ENCODE measurements at regions not wholly inside any gene's neighbourhood (a gene's known extent, or its start where the extent isn't known, plus 50 kb on each side); places are given as distances from the start of the nearest gene placed in this dataset.

GRCh38 chr7:113402005-113402404, 283.7 kb upstream of the SMIM30 start:
- no peak for DNase-seq (ENCODE audit: insufficient read length, low spot score, missing footprints)
- TF ChIP-seq CTCF (IDR thresholded peaks at IDR 0.05; ENCODE audit: extremely low read depth, low read depth, low read length) = no peak
- no peak overlapping the region for H2AFZ ChIP-seq (ENCODE audit: low read length)

GRCh38 chr7:113394856-113395255, 276.5 kb upstream of the SMIM30 start:
- Histone ChIP-seq H3K4me1 (ENCODE audit: insufficient read depth, low read length) (no peaks in the 10 kb centered on the region), H3K79me2 (ENCODE audit: insufficient read depth, low read length) (no peaks in the 10 kb centered on the region), H2AFZ (ENCODE audit: low read length) (no peak overlapping the region), H3K36me3 (ENCODE audit: insufficient read depth, low read length) (no peaks in the 10 kb centered on the region), H3K27me3 (ENCODE audit: insufficient read depth, low read length) (no peaks in the 10 kb centered on the region), H3K4me3 (ENCODE audit: insufficient read depth, low read length) (no peak overlapping the region), H3K27ac (ENCODE audit: low read depth, low read length) (no peak overlapping the region), H3K4me2 (ENCODE audit: insufficient read depth, low read length) (no peak overlapping the region), H4K20me1 (ENCODE audit: insufficient read depth, low read length) (no peaks in the 10 kb centered on the region), H3K9me3 (ENCODE audit: low read depth, low read length) (no peaks in the 10 kb centered on the region)
- no peak for TF ChIP-seq CTCF (IDR thresholded peaks at IDR 0.05; ENCODE audit: extremely low read depth, low read depth, low read length)
- no peak for DNase-seq (ENCODE audit: insufficient read length, low spot score, missing footprints)

More at GRCh38 chr7:113402005-113402404, 283.7 kb upstream of the SMIM30 start:
- Histone ChIP-seq H3K9me3 (ENCODE audit: low read depth, low read length) (no peaks in the 10 kb centered on the region), H4K20me1 (ENCODE audit: insufficient read depth, low read length) (no peaks in the 10 kb centered on the region), H3K36me3 (ENCODE audit: insufficient read depth, low read length) (no peaks in the 10 kb centered on the region), H3K4me3 (ENCODE audit: insufficient read depth, low read length) (no peak overlapping the region), H3K27ac (ENCODE audit: low read depth, low read length) (no peak overlapping the region), H3K4me1 (ENCODE audit: insufficient read depth, low read length) (no peaks in the 10 kb centered on the region), H3K79me2 (ENCODE audit: insufficient read depth, low read length) (no peaks in the 10 kb centered on the region), H3K4me2 (ENCODE audit: insufficient read depth, low read length) (no peak overlapping the region), H3K27me3 (ENCODE audit: insufficient read depth, low read length) (no peaks in the 10 kb centered on the region)

- Histone ChIP-seq H3K27me3 (ENCODE audit: insufficient read depth, low read length) (no peaks in the 10 kb centered on the region), H3K9me3 (ENCODE audit: low read depth, low read length) (no peaks in the 10 kb centered on the region), H3K4me1 (ENCODE audit: insufficient read depth, low read length) (no peaks in the 10 kb centered on the region), H2AFZ (ENCODE audit: low read length) (no peak overlapping the region), H3K36me3 (ENCODE audit: insufficient read depth, low read length) (no peaks in the 10 kb centered on the region), H3K27ac (ENCODE audit: low read depth, low read length) (no peak overlapping the region), H4K20me1 (ENCODE audit: insufficient read depth, low read length) (no peaks in the 10 kb centered on the region), H3K4me2 (ENCODE audit: insufficient read depth, low read length) (no peak overlapping the region), H3K4me3 (ENCODE audit: insufficient read depth, low read length) (no peak overlapping the region), H3K79me2 (ENCODE audit: insufficient read depth, low read length) (no peaks in the 10 kb centered on the region)
- DNase-seq (ENCODE audit: insufficient read length, low spot score, missing footprints) = no peak
- no peak for TF ChIP-seq CTCF (IDR thresholded peaks at IDR 0.05; ENCODE audit: extremely low read depth, low read depth, low read length)
Observed at GRCh38 chr7:113392841-113393540, 274.6 kb upstream of the SMIM30 start.

GRCh38 chr7:113392421-113392820, 274.1 kb upstream of the SMIM30 start:
- TF ChIP-seq CTCF (IDR thresholded peaks at IDR 0.05; ENCODE audit: extremely low read depth, low read depth, low read length) = no peak

More at GRCh38 chr7:113392421-113392820, 274.1 kb upstream of the SMIM30 start:
- Histone ChIP-seq H3K36me3 (ENCODE audit: insufficient read depth, low read length) (no peaks in the 10 kb centered on the region), H4K20me1 (ENCODE audit: insufficient read depth, low read length) (no peaks in the 10 kb centered on the region), H3K9me3 (ENCODE audit: low read depth, low read length) (no peaks in the 10 kb centered on the region), H3K79me2 (ENCODE audit: insufficient read depth, low read length) (no peaks in the 10 kb centered on the region), H3K27ac (ENCODE audit: low read depth, low read length) (no peak overlapping the region), H2AFZ (ENCODE audit: low read length) (no peak overlapping the region), H3K4me2 (ENCODE audit: insufficient read depth, low read length) (no peak overlapping the region), H3K27me3 (ENCODE audit: insufficient read depth, low read length) (no peaks in the 10 kb centered on the region), H3K4me3 (ENCODE audit: insufficient read depth, low read length) (no peak overlapping the region), H3K4me1 (ENCODE audit: insufficient read depth, low read length) (no peaks in the 10 kb centered on the region)
- DNase-seq (ENCODE audit: insufficient read length, low spot score, missing footprints) = no peak
